ENCODE measurements at regions not wholly inside any gene's neighbourhood (a gene's known extent, or its start where the extent isn't known, plus 50 kb on each side); places are given as distances from the start of the nearest gene placed in this dataset.
"Not testable (repeated sequence)": the region's sequence is repeated elsewhere in the genome, so short reads cannot be mapped to it uniquely, and the experiment has no call there.

- not testable (repeated sequence) for TF ChIP-seq CTCF (conservative IDR thresholded peaks at IDR 0.05; ENCODE audit: low read depth in 2 of 2); POLR2AphosphoS5 (IDR thresholded peaks at IDR 0.05; ENCODE audit: low read depth); JUNB (IDR thresholded peaks at IDR 0.05; ENCODE audit: unreplicated experiment); CREB1 (CRISPR knock-in tag; IDR thresholded peaks at IDR 0.05; ENCODE audit: low read depth); EZH2phosphoT487 (IDR thresholded peaks at IDR 0.05; ENCODE audit: unreplicated experiment)
Observed at GRCh38 chr17:71617767-71618166, 503.1 kb upstream of the SOX9 start.

All from GM23338 (cell line).